B cell (primary cell): ENCODE measurements at regions not wholly inside any gene's neighbourhood (a gene's known extent, or its start where the extent isn't known, plus 50 kb on each side); places are given as distances from the start of the nearest gene placed in this dataset.

Experiments
- ATAC-seq: fragments of 200-7000 bp; cut with Tn5 transposase; one replicate; pipeline ENCODE4 v1.10.0; 2021; ENCODE audit warnings: low read depth, mild to moderate bottlenecking, moderate number of reproducible peaks, moderate library complexity
- CTCF ChIA-PET: fragments of 350-600 bp; sonication (Branson Sonifier 250); formaldehyde crosslinking; loops from one replicate; lab custom pipeline; 2021; ENCODE audit warnings: antibody characterized with exemption, inconsistent platforms; lab: Charles Lee
- POLR2A ChIA-PET: fragments of 350-600 bp; sonication (Branson Sonifier 250); formaldehyde crosslinking; loops from one replicate; lab custom pipeline; 2021; ENCODE audit warnings: antibody characterized with exemption; lab: Charles Lee
- DNase-seq: peaks from one replicate; pipeline ENCODE4 v3.0.0; 2013
- H2AFZ ChIP-seq: 2 replicates; pipeline ENCODE4 v1.6.1; 2012; ENCODE audit warnings: mild to moderate bottlenecking, low read depth, low read length; ENCODE audit not compliant: insufficient read depth, poor library complexity, severe bottlenecking
- H3K27ac ChIP-seq, 2 donors: 1 replicate in 1 of 2; 2 replicates in 1 of 2; pipeline ENCODE4 v1.5.1; 2012 to 2013; ENCODE audit warnings: low read length in 2 of 2, mild to moderate bottlenecking in 2 of 2, moderate library complexity in 1 of 2
- H3K27me3 ChIP-seq, 4 experiments: fragments of 200-600 bp in 1 of 4; sonication (generic) in 1 of 4; replicated peaks in 1 of 4; 1 replicate in 2 of 4; 2 replicates in 2 of 4; pipeline versions ENCODE4 v1.6.1 to v1.7.0; 2013 to 2016; ENCODE audit warnings: low read length in 3 of 4, mild to moderate bottlenecking in 2 of 4, mixed read lengths in 1 of 4, moderate library complexity in 1 of 4; ENCODE audit not compliant: insufficient read depth in 4 of 4, control insufficient read depth in 3 of 4; ENCODE audit errors: control extremely low read depth in 1 of 4
- H3K36me3 ChIP-seq, 2 experiments: replicated peaks in 1 of 2; 1 replicate in 1 of 2; 2 replicates in 1 of 2; pipeline versions ENCODE4 v1.6.1 to v1.7.1; 2013; ENCODE audit warnings: low read length in 1 of 2; ENCODE audit not compliant: insufficient read depth in 2 of 2, control insufficient read depth in 1 of 2; ENCODE audit errors: control extremely low read depth in 1 of 2, extremely low read depth in 1 of 2
- H3K4me1 ChIP-seq, 2 donors: fragments of 200-600 bp in 1 of 2; sonication (generic) in 1 of 2; 1 replicate in 1 of 2; 2 replicates in 1 of 2; pipeline versions ENCODE4 v1.5.1 to v1.6.1; 2013 to 2017; ENCODE audit warnings: low read length in 2 of 2; ENCODE audit not compliant: control insufficient read depth in 2 of 2, insufficient read depth in 2 of 2
- H3K4me2 ChIP-seq: replicated peaks from 2 replicates; pipeline ENCODE3; 2012; ENCODE audit warnings: mild to moderate bottlenecking, low read depth, low read length; ENCODE audit not compliant: poor library complexity, severe bottlenecking
- H3K4me3 ChIP-seq, 5 experiments: fragments of 200-600 bp in 1 of 5; sonication (generic) in 1 of 5; 1 replicate in 3 of 5; 2 replicates in 2 of 5; pipeline versions ENCODE4 v1.5.1 to v1.7.0; 2011 to 2016; ENCODE audit warnings: low read length in 4 of 5, mild to moderate bottlenecking in 4 of 5, low read depth in 2 of 5, control low read depth in 1 of 5, moderate library complexity in 1 of 5; ENCODE audit not compliant: insufficient read depth in 1 of 5; ENCODE audit errors: control extremely low read depth in 1 of 5, extremely low read depth in 1 of 5
- H3K79me2 ChIP-seq: fragments of 200-600 bp; sonication (generic); one replicate; pipeline ENCODE4 v1.6.0; 2016; ENCODE audit warnings: low read length; ENCODE audit not compliant: control insufficient read depth, insufficient read depth
- H3K9ac ChIP-seq: fragments of 200-600 bp; sonication (generic); 2 replicates; pipeline ENCODE4 v1.6.1; 2017; ENCODE audit warnings: mild to moderate bottlenecking, low read length, moderate library complexity
- H3K9me3 ChIP-seq, 3 donors: one replicate each; pipeline versions ENCODE4 v1.6.1 to v1.7.1; 2013; ENCODE audit warnings: low read length in 2 of 3; ENCODE audit not compliant: control insufficient read depth in 2 of 3, insufficient read depth in 1 of 3; ENCODE audit errors: control extremely low read depth in 1 of 3
- H4K20me1 ChIP-seq: 2 replicates; pipeline ENCODE4 v1.6.0; 2012; ENCODE audit warnings: mild to moderate bottlenecking, low read length; ENCODE audit not compliant: insufficient read depth, control insufficient read depth, poor library complexity, severe bottlenecking
- H3K27ac Mint-ChIP-seq: one replicate; pipeline ENCODE4 v1.8.0; 2021; ENCODE audit warnings: mixed read lengths
- H3K27me3 Mint-ChIP-seq: one replicate; pipeline ENCODE4 v1.8.0; 2021; ENCODE audit warnings: mixed read lengths
- H3K4me1 Mint-ChIP-seq: one replicate; pipeline ENCODE4 v1.8.0; 2021; ENCODE audit warnings: mixed read lengths
- H3K4me3 Mint-ChIP-seq: one replicate; pipeline ENCODE4 v1.8.0; 2021; ENCODE audit warnings: mixed read lengths
- H3K9me3 Mint-ChIP-seq: one replicate; pipeline ENCODE4 v1.8.0; 2022; ENCODE audit warnings: mixed read lengths; ENCODE audit not compliant: insufficient read depth
- CTCF ChIP-seq: fragments of 200-600 bp; IDR thresholded peaks from one replicate; pipeline ENCODE4 v1.8.0; 2022; ENCODE audit warnings: antibody characterized with exemption, mild to moderate bottlenecking
- EZH2 ChIP-seq: IDR thresholded peaks from 2 replicates; pipeline ENCODE4 v1.6.1; 2012; ENCODE audit warnings: borderline replicate concordance, low read depth, mild to moderate bottlenecking, moderate library complexity, low read length; ENCODE audit not compliant: insufficient read depth, poor library complexity, severe bottlenecking
- WGBS: methylation state at CpG from one replicate; pipeline ENCODE4 v1.1.5; 2013; ENCODE audit warnings: missing lambda C conversion rate; ENCODE audit not compliant: insufficient coverage; 5-methylcytosine and 5-hydroxymethylcytosine counted together
- intact Hi-C: fragments of 100-400 bp; cut with micrococcal nuclease; formaldehyde crosslinking; loops from one replicate; pipeline ENCODE4 v1.10.0; 2022

DNA sequence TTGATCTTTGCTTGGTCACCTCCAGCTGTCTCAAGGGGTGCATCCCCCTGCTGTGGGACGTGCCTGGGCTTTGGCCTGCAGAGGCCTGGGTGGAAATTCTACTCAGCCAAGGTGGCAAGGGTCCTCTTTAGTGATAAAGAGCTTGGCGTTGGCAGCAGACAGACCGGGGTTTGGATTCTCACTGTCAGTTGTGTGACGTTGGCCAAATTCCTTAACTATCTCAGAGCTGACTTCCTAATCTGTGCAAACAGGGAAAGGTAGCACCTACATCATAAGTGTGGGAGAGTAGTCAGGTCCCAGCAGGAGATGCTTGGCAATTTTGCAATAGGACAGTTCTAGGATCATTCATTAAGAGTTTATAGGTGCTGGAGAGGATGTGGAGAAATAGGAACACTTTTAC lies 154.3 kb upstream of the GSC start:
- H3K4me3 ChIP-seq = no peak overlapping the region
- Mint-ChIP-seq H3K4me3 (no peak overlapping the region), H3K27me3 (no peaks in the 10 kb centered on the region), H3K9me3 (peaks cover 5% of the 10 kb centered on the region), H3K27ac (no peak overlapping the region), H3K4me1 (no peaks in the 10 kb centered on the region)
- TF ChIP-seq CTCF = no peak
- TF ChIP-seq EZH2 = no peak
- no peaks in the 10 kb centered on the region for H3K27me3 ChIP-seq
- ATAC-seq (no peak), DNase-seq (no peak)
- POLR2A ChIA-PET = no interaction called here
- H4K20me1 ChIP-seq = no peaks in the 10 kb centered on the region
- peaks cover 0 to 23% (median 0%) of the 10 kb centered on the region in 3 donors for H3K9me3 ChIP-seq
- H3K4me1 ChIP-seq = no peaks in the 10 kb centered on the region
- WGBS = 64% methylated on average over 2 of the region's 4 CpGs
- no peak overlapping the region for H3K27ac ChIP-seq
- H2AFZ ChIP-seq = no peak overlapping the region
- CTCF ChIA-PET = no interaction called here
- intact Hi-C loops = no loop called here
- no peak overlapping the region for H3K4me2 ChIP-seq
- H3K9ac ChIP-seq = no peak overlapping the region
- H3K36me3 ChIP-seq = no peaks in the 10 kb centered on the region
- H3K79me2 ChIP-seq = no peaks in the 10 kb centered on the region

DNA sequence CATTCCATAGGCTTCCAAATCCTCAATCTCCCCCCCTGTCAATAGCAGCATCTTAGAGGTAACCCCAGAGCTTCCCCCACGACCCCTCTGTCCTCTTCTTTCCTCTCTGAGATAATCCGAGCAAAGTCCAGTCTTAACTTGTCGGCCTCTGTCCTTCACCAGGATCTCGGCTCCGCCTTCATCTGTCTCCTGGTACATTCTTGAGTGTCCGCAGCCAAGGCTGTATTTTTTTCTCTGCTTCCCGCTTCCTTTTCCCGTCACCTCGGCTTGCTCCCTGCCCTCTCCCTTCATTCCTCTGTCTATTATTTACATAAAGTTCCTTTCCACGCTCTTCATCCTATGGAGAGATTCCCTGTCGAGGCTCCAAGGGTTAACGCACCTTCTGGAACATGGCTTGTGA lies 153.9 kb upstream of the GSC start:
- Mint-ChIP-seq H3K27ac (no peak overlapping the region), H3K4me3 (no peak overlapping the region), H3K27me3 (no peaks in the 10 kb centered on the region), H3K9me3 (peaks cover 5% of the 10 kb centered on the region), H3K4me1 (no peaks in the 10 kb centered on the region)
- peaks cover 0 to 27% (median 0%) of the 10 kb centered on the region in 3 donors for H3K9me3 ChIP-seq
- no peaks in the 10 kb centered on the region for H3K27me3 ChIP-seq
- no peak overlapping the region for H3K4me3 ChIP-seq
- H2AFZ ChIP-seq = no peak overlapping the region
- no peak overlapping the region for H3K27ac ChIP-seq
- ChIA-PET POLR2A (no interaction called here), CTCF (no interaction called here)
- no peaks in the 10 kb centered on the region for H3K36me3 ChIP-seq
- no peaks in the 10 kb centered on the region for H3K79me2 ChIP-seq
- H3K9ac ChIP-seq = no peak overlapping the region
- H3K4me1 ChIP-seq = no peaks in the 10 kb centered on the region
- no peak overlapping the region for H3K4me2 ChIP-seq
- DNase-seq (no peak), ATAC-seq (no peak)
- TF ChIP-seq EZH2 (no peak), CTCF (no peak)
- intact Hi-C loops = no loop called here
- 78% methylated on average over 12 of the region's 12 CpGs for WGBS
- no peaks in the 10 kb centered on the region for H4K20me1 ChIP-seq
